HG02623 (cell line): ENCODE measurements at regions not wholly inside any gene's neighbourhood (a gene's known extent, or its start where the extent isn't known, plus 50 kb on each side); places are given as distances from the start of the nearest gene placed in this dataset.
"Not testable (repeated sequence)": the region's sequence is repeated elsewhere in the genome, so short reads cannot be mapped to it uniquely, and the experiment has no call there.

ENCODE experiments used
- ATAC-seq: cut with Tn5 transposase; IDR thresholded peaks from one replicate; pipeline ENCODE4 v1.9.1; 2021; ENCODE audit warnings: moderate library complexity; ENCODE audit not compliant: unreplicated experiment

DNA sequence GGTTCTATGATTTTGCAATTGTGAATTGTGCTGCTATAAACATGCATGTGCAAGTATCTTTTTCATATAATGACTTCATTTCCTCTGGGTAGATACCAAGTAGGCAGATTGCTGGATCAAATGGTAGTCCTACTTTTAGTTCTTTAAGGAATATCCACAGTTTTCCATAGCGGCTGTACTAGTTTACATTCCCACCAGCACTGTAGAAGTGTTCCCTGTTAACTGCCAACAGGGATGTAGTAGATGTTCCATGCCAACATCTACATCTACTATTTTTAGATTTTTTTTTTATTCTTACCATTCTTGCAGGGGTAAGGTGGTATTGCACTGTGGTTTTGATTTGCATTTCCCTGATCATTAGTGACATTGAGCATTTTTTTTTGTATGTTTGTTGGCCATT lies 100.5 kb upstream of the SGCD start:
- not testable (repeated sequence) for ATAC-seq

DNA sequence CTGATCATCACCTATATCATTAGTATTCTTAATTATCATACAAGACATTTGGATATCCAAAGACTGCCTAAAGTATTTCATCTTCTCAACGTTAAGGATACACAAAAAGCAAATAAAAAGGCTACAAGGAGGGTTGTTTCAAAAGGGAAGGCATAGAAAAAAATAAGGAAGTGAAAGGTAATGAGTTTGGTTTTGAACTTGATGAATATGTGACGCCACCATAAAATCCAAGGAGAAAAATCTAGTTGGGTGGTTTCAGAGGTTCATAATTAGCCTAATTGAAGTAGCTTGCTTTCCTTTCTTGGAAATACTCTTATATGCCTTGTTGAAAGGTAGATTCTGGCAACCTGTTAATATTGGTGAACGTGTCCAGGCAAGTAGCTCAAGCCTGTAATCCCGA lies 96.1 kb upstream of the SGCD start:
- ATAC-seq: no peak

DNA sequence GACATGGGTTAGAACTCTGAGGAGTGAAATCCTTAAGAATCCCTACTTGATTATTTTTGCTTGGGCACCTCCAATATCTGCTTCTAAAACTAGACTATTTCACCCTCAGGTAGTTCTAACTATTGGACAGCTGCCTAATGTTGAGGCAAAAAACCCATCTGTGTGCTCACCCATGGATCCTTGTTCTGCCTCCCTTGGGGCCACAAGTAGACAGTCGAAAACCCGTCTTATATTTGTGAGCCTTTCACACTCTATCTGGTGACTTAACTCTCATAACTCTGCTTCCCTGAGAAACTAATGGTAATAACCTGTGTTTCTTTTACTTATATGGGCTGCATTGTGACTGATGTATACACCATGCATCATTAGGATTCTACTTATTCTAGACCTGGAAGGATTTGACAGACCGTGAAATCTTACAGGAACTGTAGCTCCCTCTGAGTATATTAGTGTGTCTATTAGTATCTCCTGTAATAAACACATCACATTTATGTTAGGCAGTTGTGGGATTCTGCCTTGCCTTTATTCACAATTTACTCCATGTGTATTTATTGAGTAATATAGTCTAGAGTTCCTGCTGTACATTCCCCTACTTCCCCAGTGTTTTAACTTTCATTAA lies 94.6 kb upstream of the SGCD start:
- ATAC-seq: no peak

DNA sequence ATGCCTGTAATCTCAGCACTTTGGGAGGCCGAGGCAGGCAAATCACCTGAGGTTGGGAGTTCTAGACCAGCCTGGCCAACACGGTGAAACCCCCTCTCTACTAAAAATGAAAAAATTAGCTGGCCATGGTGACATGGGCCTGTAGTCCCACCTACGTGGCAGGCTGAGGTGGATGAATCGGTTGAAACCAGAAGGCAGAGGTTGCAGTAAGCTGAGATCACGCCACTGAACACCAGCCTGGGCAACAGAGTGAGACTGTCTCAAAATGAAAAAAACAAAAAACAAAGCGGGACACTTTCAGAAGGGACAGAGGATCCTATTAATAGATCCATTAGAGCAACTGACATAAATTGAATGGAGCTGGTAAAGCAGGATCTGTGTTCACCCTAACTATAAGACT lies 89.6 kb upstream of the SGCD start:
- no peak for ATAC-seq

DNA sequence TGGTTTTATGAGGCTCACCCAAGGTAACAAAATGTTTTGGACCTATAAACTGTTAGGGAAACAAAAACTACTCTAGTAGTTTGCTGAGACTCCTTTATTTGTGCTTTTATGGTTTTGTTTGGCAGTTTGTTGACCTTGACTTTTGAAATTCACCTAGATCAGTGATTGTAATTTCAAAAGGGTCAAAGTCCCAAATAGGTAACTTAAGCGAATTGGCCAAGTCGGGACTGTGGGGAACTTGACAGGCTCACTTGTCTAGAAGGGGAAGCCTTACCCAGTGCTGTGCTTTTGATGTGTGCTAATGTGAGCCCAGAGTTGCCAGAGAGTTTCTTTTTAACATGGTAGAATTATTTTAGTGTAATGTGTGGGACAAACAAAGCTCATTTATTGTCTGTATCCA lies 87.2 kb upstream of the SGCD start:
- ATAC-seq: no peak

DNA sequence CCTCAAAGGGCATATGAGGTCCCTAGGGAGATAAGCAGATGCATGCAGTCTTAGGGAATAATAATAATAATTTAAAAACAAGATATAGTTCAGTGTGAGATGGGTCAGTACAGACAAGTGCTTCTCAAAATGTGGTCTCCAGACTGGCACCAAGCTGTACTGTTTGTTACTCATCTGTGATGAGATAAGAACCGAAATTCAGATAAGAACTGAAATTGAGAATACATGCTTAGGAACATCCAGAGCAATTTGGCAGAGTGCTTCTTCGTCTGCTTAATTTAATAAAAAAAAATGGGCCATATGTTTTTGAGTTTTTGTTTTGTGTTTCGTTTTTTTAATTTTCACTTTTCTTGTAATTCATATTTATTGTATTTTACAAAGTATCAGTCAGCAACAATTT lies 86.5 kb upstream of the SGCD start:
- ATAC-seq: no peak

DNA sequence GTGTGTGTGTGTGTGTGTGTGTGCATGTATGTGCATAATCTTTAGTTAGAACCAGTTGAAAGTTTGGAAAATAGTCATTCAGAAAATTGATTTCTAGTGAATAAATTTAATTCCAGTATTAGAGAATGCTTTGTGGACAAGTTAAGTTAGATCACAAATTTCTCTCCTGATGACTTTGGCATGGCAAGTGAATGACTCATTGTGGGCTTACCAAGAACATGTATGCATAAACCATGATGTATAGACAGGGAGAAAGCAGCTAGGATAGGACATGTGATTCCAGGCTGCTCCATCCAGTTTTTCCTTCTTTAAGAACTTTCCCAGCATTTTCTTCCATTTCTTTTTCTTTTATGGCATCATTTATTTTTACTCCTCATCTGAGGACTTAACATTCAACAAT lies 85.7 kb upstream of the SGCD start:
- ATAC-seq: no peak

DNA sequence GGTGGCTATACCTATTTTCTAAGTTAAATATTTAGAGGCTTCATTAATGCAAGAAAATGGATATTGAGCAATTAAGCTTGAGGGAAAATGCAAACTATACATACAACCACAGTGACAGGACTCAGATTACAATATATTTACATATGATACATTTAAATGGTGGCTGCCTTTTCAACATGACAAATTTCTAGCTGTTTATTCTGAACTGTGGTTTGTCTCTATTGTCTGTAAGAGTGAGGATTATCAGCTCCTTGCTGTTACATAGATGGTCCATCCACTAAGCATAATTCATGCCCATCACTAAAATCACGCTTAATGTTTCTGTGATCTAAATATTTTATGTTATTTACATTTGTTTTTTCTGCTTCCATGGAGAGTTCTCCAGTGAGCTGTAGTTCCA lies 81.1 kb upstream of the SGCD start:
- no peak for ATAC-seq

DNA sequence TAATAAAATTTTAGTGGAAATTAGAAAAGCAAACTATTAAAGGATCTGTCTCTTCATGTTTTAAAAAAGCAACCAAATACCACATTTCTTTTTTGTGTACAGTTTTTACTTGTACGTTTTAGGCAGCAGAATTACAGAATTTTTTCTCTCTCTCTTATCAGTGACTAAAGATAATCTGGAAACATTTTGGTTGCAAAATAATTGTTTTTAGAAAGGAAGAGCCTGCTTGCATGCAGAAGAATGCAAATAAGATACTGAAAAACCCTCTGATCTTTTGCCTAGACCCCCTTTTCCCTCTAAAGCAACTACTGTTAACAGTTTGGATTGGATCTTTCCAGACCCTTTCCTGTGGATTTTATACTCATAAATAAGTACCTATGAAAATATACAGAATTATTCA lies 75.9 kb upstream of the SGCD start:
- no peak for ATAC-seq

DNA sequence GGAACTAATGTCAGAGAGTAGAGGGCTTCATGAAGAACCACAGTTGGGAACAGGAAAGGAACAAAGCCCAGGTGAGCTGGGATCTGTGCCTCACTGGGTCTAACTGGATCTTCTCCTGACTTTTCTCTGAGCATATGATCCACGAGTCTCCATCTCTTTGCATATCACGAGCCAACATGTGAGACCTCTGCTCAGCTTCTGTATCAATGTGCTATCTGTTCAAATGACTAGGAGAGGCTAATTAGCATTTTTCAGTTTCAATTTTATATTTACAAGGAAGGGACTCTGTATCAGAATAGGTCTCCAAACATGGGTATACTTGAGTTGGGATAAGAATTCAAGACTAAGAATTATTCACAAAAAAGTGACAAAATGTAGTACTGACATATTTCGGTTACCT lies 73.8 kb upstream of the SGCD start:
- ATAC-seq: no peak

DNA sequence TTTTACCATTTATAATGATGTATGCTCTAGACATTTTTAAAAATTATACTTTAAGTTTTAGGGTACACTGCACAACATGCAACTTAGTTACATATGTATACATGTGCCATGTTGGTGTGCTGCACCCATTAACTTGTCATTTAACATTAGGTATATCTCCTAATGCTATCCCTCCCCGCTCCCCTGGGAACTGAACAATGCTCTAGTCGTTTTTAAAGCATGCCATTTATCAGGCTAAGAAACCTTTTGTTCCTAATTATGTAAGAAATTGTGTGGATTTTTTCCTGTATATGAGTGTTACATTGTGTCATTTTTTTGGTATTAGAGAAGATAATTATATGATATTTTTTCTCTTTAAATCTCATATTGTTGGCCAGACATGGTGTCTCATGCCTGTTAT lies 72.8 kb upstream of the SGCD start:
- no peak for ATAC-seq

DNA sequence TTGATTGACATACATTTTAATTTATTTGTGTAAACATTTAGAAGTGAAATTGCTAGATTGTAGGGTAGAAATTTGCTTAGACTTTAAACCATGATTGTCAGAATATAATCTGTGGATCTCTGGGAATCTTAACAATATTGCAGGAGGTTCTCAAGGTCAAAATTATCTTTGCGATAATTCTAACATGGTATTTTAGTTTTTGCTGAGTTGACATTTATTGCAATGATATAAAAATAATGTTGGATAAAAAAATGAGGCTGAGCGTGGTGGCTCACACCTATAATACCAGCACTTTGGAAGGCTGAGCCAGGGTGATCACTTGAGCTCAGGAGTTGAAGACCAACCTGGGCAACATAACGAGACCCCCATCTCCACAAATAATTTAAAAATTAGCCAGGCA lies 70.3 kb upstream of the SGCD start:
- ATAC-seq: no peak

DNA sequence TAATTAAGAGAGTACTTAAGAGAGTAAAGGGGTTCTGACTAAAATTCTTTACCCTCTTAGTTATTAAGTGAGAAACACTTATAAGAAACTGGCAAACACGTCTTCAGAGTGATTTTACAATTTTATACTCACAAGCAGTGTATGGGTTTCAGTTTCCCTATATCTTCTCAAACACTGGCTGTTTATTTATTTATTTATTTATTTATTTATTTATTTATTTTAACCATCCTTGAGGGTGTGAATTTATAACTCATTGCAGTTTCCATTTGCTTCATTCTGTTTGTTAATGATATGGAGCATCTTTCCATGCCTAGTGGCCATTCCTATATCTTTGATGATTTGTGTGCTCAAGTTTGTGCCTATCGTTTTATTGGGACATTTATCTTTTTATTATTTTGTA lies 68.0 kb upstream of the SGCD start:
- ATAC-seq: no peak

DNA sequence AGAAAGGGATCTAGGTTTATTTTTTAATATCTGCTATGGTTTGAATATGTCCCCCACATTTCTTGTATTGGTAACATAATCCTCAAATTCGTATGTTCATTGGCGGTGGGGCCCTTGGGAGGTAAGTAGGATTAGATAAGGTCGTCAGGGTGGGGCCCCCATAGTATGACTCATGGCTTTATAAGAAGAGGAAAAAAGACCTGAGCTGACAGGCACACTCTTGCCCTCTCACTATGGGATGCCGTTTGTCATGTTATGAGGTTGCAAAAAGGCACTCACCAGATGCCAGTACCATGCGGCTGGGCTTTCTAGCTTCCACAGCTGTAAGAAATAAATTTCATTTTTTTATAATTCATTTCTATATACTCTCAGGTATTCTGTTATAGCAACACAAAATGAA lies 67.3 kb upstream of the SGCD start:
- no peak for ATAC-seq

DNA sequence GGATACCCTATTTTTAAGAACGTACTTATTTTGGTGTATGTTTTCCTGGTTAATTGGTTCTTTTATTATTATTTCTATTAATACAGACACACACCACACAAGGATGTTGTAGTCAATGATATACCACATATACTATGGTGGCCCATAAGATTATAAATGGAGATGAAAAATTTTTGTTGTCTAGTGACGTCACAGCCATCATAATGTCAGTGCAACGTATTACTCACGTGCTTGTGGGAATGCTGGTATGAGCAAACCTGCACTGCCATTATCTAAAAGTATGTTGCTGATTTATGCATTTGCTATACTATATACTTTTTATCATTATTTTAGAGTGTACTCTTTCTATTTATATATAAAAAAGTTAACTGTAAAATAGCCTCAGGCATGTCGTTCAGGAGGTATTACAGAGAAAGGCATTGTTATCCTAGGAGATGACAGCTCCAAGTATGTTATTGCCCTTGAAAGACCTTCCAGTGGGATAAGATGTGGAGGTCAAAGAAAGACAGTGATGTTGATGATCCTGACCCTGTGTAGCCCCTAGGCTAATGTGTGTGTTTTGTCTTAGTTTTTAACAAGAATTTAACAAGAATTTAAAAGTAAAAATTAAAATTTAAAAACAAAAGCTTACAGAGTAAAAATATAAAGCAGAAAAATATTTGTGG lies 65.6 kb upstream of the SGCD start:
- ATAC-seq: no peak

DNA sequence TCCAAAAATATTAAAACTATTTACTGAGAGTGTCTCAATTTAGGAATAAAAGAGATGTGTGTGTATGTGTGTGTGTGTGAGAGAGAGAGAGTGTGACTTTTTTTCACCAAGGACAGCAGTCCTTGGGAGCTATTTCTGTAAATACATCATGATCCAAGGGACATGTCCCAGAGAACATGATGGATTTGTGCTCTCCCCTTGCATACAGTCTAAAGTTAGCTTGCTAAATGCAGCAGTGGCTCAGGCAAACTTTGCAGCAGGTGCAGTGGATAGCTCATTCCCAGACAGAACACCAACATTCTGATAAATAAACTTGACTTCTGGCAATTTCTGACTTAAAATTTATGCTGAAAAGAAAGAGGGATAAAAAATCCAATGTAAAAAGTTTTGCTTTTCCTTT lies 55.4 kb upstream of the SGCD start:
- ATAC-seq: no peak

DNA sequence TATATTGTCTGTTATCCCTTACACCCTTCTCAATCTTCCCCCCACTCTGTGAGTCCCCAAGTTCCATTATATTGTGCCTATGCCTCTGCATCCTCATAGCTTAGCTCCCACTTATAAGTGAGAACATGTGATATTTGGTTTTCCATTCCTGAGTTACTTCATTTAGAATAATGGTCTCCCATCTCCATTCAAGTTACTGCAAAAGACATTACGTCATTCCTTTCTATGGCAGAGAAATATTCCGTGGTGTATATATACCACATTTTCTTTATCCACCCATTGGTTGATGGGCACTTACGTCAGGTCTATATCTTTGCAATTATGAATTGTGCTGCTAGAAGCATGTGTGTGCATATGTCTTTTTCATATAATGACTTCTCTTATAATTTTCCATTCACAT lies 54.8 kb upstream of the SGCD start:
- ATAC-seq: no peak

DNA sequence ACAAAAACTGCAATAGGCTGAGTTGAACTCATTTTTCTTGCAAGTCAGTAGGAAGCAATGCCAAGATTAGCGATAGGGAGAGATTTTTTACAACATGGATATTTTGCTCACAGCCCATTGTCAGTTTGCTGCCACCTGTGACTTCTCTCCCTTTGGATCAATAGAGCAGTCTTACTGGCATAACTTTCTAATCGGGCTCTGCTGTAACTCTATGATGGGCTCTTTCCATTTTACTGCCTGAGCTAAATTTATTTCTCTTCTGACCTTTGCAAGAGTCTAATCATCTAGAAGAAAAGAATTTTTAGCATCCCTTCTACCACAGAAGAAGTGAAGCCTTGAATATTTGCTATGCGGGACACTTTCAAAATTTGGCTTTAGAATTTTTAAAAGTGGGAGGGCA lies 53.6 kb upstream of the SGCD start:
- no peak for ATAC-seq

DNA sequence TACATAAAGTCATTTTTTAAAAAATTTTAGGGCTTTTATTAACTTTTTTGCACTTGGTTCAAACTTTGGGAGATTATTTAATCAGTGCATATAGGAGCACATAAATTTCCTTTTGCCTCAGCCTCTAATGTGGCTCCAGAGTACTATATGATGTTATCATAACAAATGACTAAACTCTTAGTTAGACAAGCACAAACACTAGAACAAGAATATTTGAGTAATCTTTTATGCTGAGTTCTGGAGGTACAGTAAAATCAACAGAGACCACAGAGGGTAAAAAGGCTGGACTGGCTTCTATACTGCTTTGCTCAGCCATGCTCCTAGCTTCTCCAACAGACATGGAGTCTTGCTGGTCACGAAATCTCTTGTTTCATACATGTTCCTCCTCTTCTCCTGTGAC lies 52.5 kb upstream of the SGCD start:
- no peak for ATAC-seq
